ENCODE measurements at regions not wholly inside any gene's neighbourhood (a gene's known extent, or its start where the extent isn't known, plus 50 kb on each side); places are given as distances from the start of the nearest gene placed in this dataset.
"Not testable (repeated sequence)": the region's sequence is repeated elsewhere in the genome, so short reads cannot be mapped to it uniquely, and the experiment has no call there.

DNA sequence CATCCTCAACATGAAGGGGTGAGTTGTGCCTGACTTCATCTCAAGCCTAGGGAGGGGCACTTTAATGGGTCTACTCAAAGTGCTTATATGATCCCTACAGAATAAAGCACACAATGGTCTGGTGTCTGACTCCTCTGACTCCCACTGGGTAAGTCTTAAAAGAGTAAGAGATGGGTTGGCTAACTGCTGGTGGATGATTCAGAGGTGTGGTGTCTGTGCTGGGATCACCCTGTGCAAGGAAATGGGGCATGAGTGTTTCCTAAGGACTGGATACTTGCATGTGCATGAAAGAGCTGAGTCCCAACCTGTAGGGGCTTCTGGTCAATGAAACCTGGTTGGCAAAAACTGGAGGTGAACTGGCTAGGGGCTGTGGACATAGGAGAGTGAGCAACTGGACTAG, 158.8 kb downstream of the IL20RB start:
- DNase-seq (ENCODE audit: low read depth in 2 of 2), result no peak

DNA sequence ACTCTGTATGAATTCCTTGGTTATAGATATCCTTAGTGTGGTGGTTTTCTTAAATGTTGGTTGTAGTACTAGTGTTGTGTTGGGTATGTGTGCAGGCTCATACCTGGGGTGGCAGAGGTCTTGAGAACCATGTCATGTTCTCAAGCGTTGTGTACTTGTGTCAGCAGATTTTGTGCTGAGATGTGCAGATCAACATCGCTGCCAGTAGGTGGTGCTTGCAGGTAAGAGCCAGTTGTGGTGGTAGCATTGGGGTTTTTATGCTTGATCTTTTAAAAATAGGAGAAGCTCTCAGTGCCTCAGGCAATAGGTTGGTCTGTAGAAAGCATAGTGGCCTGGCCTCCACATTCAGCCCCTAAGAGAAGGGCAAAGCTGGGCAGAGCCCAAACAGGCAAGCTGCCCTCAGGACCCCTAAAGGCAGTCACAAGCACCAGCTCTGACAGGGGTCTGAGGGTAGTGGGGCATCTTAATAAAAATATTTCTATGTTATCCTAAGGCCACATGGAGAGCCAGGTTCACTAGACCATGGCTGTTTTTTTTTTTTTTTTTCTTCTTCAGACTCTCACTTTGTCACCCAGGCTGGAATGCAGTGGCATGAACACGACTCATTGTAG, 164.0 kb downstream of the IL20RB start:
- peak; percentile 63 to 68 for DNase-seq (ENCODE audit: low read depth in 2 of 2)

DNA sequence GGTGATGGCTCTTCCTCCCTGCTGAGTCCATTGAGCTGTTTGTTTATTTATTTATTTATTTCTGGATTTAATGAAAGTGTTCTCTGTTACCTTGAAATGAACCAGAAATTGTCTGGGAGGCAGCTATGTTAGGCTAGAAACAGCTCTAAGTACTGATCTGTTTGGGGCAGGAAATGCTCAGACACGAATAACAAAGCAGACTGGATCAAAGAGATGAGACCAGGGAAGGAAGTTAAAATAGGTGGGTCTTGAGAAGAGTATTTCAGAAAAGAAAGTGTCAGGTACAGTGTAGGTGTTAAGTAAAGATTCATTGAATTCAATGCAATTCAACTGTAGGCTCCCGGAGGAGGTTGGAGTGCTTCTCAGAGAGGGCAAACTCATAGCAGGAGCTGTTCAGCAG, 173.3 kb downstream of the IL20RB start:
- DNase-seq (ENCODE audit: low read depth in 2 of 2), result no peak

DNA sequence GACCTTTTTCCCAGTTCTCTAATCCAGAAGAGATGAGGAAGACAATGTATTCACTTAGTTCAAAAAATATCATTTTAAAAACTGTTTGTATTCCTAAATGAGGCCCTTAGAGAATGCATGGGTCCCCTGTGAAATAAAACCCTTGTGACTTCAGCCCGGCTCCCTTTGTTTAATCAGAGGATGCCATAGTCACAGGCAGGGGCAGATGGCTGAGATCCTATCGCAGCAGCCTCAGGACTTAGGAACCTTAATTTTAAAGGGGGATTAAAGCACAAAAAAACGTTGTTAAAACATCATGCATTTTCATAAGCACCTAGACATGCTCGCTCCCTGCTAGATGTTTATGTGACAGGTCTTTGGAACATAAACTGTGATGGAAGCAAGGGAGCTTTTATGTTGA, 176.6 kb downstream of the IL20RB start:
- DNase-seq (ENCODE audit: low read depth in 2 of 2), result no peak

DNA sequence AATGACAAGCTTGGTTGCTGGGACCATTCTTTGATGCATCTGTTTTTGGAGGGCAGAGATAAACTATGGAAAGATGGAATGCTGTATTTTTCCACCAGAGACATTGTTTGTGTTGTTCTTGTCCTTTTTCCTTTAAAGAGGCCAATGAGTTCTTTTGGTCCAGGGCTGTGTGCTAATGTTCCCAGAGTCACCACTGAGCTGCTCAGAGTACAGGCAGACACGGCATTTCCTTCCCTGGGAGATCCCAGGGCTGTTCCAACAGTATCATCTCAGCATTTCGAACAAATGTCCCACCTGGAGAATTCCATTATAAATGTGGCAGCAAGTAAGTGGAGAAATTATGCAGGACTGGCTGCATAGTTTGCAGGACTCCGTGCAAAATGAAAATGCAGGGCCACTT, 190.6 kb downstream of the IL20RB start:
- no peak for DNase-seq (ENCODE audit: low read depth in 2 of 2)

DNA sequence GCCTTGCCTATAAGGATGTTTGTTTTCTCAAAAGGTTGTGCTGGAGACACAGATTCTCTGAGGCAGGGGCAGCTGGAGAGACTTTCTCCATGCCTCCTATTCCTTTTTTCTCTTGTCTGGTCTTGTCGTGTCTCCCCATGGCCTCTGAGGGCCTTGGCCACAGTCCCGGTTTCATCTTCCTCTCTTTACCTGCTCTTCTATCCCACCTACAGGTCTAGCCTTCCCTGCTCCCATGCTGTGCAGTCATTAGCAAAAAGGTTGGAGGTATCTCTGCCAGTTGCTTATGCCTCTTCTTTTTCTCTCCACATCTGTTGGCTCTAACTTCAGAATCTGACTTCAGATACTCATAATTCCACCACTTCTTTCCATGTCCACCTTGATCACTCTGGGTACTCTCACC, 191.1 kb downstream of the IL20RB start:
- no peak for DNase-seq (ENCODE audit: low read depth in 2 of 2)

DNA sequence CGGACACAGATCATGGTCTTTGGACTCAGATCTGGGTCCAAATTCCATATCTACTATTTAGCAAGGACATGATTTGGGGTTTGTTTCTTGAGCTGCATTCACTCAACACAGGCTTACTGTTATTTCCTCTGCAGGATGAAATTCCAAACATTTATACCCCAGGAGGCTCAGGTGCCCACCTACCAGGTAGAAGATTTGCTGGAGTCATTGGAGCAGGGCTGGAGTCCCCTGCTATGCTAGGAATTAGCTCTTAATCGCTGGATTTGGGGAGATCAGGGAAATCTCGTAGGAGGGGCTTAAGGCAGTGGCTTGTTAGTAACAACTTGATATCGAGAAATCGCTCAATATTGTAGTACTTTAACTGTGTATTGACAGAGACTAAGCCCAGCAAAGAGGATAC, 193.0 kb downstream of the IL20RB start:
- DNase-seq (ENCODE audit: low read depth in 2 of 2), result no peak

DNA sequence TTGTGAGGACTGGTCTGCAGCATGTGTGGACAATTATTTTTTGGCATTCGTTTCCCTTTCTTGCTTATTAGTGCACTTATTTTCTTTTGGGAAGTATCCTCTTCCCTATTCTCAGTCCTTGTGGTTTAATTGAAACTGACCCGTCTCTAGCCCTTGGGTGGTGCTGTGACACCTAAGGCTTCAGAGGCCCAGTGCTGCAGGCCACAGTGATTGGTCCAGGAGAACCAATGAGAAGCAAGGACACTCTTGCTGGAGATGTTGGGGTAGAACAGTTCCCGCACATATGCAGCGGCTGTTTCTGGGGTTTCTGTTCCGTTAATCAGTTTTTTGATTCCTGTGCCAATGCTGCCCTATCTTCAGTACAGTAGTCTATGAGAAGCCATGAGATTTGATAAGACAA, 195.3 kb downstream of the IL20RB start:
- not testable (repeated sequence) for DNase-seq (ENCODE audit: low read depth in 2 of 2)

DNA sequence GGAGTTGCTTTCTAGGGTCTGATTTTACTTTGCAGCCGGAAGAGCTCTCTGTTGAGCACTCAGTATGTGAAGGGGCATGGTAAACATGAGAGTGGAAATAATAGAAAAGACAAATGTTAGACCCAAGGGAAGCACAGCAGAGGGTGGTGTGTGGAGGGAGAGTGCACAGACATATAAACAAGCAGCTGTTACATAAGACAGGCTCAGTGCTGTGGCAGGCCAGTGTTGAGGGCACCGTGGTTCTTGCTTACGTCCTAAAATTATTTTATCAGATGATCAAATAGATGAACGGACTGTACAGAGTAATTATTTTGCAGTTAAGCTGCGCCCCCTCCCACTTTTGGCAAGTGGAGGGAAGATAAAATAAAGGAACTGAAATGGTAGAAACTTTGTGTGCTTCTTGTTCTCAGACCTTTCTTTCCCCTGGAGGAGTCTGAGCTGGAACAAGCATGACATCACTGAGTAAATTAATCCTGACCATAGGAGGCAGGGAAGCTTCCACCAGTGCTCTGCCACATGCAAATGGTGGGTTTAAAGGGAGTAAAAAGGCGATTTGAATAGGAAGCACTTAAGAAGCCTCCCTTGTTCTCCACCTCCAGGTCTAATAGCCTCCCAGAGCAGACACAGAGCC, 205.6 kb downstream of the IL20RB start:
- no peak for DNase-seq (ENCODE audit: low read depth in 2 of 2)

DNA sequence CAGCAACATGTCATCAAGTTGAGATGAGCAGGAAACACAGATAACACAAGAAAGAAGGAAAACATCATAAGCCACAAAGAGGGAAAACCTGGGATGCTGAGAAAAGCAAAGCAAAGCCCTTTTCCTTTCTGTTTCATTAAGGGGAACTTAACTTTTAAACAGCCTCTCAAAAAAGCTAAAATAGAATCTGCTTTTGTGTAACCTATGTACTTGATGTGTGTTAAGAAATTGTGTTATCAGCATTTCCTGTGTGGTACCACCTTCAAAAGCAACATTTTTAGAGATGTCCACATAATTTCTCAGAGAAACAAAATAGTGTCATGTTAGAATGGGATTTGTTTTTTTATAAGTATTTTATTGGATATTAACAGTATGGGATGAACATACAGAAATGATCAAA, 206.2 kb downstream of the IL20RB start:
- no peak for DNase-seq (ENCODE audit: low read depth in 2 of 2)

DNA sequence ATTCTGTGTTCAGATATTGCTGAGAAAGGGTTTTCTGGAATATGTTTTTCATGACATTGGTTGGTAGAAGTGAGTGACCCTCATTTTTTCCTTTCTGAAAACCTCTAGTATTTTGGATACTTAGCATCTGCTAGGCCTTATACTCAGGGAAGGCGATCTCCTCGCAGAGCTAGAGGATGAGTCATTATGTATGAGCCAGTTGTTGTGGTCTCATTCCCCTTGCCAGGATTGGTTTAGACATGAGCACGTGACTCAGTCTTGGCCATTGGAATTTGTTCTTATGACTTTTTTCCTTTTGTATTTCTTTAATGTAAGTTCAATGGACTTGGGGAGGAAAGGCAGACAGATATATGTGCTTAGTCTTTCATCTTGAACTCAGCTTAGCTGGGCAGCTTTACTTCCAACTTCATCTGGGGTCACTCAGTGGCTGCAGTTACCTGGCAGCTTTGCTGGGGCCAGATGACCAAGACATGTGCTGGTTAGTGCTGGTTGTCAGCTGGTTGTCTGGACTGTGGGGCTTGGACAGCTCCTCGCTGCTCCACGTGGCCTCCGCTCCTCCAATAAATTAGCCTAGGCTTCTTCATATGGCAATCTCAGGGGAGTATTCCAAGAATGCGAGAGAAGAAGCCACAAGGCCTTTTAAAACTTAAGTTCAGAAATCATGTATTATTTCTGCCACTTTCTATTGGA, 207.5 kb downstream of the IL20RB start:
- DNase-seq (ENCODE audit: low read depth in 2 of 2), result no peak

DNA sequence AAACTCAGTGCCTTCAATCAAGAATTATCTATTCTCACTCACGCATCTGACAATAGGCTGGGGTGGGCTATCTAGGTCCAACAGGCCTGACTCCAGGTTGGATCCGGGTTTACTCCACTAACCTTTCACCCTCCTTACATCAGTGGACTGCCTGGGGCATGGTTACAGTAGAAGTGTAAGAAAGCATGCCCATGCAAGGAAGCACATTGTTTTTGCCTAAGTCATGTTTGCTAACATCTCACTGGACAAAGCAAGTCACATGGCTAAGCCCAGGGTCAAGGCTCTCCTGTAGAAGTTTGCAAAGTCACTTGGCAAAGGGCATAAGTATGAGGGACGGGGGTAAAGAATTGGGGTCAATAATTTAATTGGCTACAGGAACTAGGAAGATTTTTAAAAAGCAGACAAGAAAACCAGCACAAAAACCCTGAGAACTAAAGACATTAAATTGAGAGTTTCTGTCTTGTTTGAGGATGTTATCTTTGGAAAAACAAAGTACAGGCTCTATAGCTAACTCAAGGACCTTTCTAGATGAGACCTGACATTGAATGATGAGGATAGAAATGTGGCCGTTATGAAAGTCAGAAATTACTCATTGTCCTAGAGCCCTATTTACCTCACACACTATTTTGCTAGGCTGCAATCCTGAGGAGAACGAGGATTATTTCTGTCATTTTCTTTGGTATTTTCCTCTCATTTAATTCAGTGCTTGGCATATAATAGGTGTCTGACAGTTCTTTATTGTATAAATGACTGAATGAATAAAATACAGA, 214.2 kb downstream of the IL20RB start:
- no peak for DNase-seq (ENCODE audit: low read depth in 2 of 2)

DNA sequence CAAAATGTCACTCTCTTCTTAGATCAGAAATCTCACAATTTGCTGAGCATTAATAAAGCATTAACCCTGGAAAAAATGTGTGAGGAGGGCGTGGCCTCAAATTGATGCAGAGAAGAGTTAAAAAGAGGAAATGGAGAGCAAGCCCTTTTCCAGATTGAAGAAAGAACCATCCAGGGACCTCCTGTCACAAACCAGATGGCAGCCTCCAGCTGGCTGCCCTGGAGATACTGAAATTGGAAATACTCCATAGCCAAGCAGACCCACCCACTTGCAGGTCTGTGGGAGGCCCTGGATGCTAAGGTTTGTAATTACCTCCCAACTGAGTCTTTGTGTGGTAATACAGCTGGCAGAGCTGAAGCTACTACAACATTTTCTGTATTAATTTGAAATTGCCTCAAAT, 214.9 kb downstream of the IL20RB start:
- DNase-seq (ENCODE audit: low read depth in 2 of 2), result no peak

DNA sequence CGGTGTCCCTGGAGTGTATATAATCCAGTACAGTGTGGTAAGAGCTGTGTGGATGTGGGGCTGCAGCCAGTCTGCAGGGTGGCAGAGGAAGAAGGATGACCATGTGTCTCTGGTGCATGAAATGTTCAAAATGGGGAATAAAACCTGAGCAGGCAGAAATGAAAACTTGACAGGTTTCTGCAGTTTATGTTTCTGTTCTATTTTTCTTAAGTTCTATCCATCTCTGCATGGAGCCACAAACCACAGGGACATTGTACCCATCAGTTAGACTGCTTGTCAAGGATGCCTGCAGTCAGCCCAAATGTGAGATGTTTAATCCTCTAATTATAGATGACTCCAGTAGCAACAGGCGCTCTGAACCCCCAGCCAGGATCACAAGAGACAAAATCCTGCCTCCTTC, 216.7 kb downstream of the IL20RB start:
- no peak for DNase-seq (ENCODE audit: low read depth in 2 of 2)

DNA sequence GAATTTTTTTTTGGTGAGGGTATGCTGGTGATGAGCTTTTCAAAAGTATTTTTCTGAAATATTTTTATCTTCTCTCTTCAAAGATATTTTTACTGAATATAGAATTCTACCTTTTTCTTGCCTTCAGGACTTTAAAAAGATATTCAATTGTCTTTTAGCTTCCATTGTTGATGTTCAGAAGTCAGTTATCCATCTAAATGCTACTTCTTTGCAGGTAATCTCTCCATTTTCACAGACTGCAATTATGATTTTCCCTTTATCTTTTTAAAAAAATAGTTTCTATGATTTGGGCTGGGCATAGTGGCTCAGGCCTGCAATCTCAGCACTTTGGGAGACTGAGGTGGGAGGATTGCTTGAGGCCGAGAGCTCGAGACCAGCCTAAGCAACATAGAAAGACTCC, 222.4 kb downstream of the IL20RB start:
- DNase-seq (ENCODE audit: low read depth in 2 of 2), result no peak

DNA sequence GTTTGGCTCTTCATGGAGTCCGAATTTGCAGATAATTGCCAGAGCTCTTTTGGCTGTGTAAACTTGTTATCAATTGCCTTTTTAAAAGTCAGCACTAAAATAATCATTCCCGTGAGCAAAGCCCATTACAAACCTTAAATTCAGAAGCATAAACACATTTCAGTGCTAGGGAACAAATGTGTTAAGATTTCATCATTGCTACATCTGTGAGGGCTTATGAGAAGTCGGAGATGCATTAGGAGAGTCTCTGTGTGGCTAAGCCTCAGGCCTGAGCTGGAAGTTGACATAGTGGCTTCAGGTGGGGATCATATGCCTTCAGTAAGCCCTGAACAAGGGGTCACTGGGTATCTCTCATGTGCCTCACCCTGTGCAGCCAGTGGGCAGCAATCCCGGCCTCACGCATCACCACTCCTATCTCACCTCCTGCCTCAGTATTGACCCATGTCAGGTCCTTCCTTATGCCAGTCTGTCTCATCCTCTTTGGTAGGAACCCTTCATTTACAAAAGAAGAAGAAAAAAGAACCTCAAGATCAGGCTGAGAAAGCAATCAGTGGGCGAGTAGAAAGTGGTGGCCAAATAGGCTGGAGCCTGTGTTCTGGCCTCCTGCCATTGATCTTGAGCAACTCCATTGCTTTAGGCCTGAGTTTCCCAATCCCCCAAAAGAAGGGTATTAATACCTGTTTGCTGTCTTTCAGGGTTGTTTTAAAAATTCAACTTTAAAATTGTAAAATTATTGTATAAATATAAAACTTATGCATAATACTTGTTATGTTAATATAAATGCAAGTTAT, 233.5 kb downstream of the IL20RB start:
- DNase-seq (ENCODE audit: low read depth in 2 of 2), result no peak

DNA sequence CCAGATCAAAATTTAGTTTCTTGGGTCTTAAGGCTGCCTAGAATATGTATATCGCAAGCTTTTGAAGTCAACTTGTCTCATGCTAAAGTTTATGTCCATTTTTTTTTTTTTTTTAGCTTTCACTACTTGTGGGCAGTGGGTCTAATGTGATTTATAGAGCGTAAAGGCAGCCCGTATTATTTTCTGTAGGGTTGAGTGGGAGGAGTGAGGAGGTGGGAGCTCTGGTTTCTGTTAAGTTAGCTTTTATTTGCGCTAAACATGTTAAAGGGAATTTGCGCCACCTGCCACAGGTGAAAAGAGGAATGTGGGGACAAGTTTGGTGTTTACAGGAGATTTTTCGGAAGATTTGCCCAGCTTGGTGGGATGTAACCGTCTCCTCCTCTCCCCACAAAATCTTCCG, 234.2 kb downstream of the IL20RB start:
- DNase-seq (ENCODE audit: low read depth in 2 of 2), result no peak

DNA sequence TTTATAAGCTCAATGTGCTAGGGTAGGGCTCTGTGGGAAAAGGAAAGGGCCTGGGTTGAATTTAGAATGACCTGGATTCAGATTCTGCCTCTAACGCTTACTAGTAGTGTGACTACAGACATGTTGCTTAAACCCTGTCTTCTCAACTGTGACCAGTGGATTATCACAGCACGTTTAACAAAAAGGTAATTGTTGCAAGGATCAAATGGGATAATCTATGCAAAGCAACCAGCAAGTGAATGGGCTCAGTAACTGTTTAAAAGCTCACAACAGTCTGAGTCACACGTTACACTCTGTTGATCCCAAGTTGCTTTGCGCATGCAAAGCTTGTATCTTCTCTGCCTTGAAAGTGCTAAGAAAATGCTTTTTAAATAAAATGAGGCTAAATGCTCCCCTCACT, 236.5 kb downstream of the IL20RB start:
- DNase-seq (ENCODE audit: low read depth in 2 of 2), result no peak

DNA sequence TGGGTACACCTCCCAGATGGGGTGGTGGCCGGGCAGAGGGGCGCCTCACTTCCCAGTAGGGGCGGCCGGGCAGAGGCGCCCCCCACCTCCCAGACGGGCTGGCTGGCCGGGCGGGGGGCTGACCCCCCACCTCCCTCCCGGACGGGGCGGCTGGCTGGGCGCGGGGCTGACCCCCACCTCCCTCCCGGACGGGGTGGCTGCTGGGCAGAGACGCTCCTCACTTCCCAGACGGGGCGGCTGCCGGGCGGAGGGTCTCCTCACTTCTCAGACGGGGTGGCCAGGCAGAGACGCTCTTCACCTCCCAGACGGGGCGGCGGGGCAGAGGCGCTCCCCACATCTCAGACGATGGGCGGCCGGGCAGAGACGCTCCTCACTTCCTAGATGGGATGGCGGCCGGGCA, 240.6 kb downstream of the IL20RB start:
- DNase-seq (ENCODE audit: low read depth in 2 of 2), result not testable (repeated sequence)

DNA sequence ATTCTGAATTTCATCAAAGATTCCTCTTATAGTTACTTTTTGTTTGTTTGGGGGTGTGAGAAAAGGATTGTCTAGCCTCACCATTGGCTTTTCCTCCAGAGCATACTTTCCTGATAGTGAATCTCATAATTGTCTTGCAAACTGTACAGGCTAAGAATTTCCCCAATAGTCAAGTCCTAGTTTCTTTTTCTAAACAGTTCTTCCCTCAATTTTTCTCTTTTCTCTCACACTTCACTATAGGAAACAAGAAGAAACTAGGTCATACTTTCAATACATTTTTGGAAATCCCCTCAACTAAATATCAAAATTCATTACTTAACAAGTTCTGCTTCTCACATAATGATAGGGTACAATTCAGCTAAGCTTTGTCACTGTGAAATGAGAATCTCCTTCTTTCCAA, 241.9 kb downstream of the IL20RB start:
- no peak for DNase-seq (ENCODE audit: low read depth in 2 of 2)

DNA sequence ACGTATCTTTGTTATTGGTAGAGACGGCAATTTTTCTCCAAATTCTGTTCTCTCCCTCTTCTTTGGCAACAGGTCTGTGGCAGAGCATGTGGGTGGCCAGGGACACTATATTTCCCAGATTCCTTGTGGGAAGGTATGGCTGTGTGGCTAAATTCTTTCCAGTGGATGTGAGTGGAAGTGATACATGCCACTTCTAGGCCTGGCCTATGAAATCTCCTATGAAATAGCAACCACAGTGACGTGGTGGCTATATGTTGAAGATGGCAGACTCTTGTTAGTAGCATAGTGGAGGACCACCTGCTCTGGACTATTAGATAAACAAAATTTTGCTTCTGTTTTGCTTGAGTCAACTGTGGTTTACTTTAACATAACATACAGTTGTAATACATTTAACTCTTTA, 243.3 kb downstream of the IL20RB start:
- no peak for DNase-seq (ENCODE audit: low read depth in 2 of 2)

DNA sequence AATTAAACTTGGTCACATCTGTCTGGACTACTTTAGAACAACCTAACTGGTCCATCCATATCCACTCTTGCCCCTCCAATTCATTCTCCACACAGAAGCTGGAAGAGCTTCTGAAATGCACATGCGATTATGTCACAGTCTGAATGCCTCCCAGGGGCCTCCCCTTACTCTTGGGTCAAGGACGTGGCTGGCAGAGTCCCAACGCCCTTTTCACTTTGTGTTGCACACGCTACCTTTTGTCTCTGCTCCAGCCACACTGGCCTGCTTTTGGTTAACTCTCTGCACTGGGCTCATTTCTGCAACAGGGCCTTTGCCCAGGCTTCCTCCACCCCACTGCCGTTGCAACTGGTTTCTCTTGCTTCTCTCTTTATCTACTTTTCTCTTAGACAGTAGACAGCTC, 245.2 kb downstream of the IL20RB start:
- DNase-seq (ENCODE audit: low read depth in 2 of 2), result no peak
